T-helper 2 cell (primary cell): ENCODE measurements at regions not wholly inside any gene's neighbourhood (a gene's known extent, or its start where the extent isn't known, plus 50 kb on each side); places are given as distances from the start of the nearest gene placed in this dataset.

Source experiments
- DNase-seq, 5 experiments: peaks; one replicate each; pipeline versions ENCODE4 v3.0.0 to v3.0.0-alpha.2; 2012 to 2022

GRCh38 chr12:130104571-130105106 is 57.6 kb upstream of the FZD10 start:
- no peak for DNase-seq

DNA sequence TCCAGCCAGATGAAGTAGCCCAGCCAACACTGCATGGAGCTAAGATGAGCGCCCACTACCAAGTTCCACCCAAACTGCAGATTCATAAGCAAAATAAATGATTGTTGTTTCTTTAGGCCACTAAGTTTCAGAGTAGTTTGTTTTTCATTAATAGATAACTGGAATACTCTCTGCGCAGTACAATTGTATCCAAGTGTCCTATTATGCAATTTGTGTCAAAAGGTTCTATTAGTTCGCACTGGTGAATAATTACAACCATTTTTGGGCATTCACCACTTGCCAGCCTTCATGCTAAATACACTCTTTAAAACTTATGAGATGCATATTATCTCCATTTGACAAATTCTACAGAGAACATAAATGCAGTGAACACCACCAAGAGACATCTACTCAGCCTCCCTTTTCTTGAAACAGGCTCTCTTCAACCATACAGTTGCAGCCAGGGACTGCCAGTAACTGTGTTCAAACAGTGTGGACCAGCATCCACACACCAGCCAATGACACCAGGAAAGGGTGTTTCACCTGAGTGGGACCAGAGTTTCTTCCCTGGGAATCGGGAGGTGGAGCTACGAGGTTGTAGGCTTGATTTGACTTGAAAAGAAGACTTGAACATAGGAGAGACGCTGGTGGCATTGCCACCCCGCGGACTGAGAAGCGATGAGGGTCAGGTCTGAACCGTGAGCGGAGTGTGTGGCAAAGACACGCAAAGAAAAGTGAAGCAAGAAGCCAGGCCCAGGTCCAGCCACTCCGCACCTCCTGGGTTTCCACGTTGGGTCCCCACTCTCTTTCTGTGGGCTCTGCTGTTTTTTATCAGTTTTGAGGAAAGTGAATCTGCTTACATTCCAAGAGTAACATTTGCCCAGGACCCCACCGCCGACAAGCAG is 53.0 kb upstream of the FZD10 start:
- DNase-seq = no peak

- DNase-seq = no peak
These were observed 51.4 kb upstream of the FZD10 start for GRCh38 chr12:130110914-130111313.

DNA sequence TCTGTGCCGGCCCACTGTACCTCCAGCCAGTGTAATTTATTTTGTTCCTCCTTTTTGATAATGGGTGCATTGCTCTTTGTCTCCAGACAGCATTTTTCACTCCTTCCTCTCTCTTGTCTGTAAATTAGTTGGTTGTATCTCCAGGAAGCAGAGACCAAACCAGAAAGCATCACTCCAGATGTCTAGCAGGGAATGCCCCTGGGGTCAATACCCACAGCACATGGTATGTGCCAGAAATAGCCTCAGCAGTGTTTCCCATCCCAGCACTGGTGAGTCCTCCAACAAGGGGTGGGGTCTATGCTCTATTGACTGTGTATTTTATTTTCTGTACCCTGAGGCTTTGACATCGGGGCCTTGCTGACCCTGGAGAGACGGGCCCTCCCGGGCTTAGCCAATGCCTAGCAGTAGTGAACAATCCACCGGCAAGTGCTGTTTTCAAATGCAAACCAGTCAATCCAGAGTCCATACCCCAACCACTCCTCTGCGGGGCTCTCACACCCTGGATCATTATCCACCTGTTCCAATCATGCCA is 50.2 kb upstream of the FZD10 start:
- no peak for DNase-seq
